Stomach (tissue), 8 donors: ENCODE measurements at regions not wholly inside any gene's neighbourhood (a gene's known extent, or its start where the extent isn't known, plus 50 kb on each side); places are given as distances from the start of the nearest gene placed in this dataset.

ENCODE experiments used
- DNase-seq, 2 donors: peaks; one replicate each; pipeline versions ENCODE4 v3.0.0 to v3.0.0-alpha.2; 2013 to 2019
- H3K27ac ChIP-seq, 5 donors: fragments of 200-600 bp in 4 of 5; sonication (generic) in 4 of 5; one replicate each; pipeline ENCODE4 v1.5.1; 2013 to 2019; ENCODE audit warnings: mild to moderate bottlenecking in 1 of 5, moderate library complexity in 1 of 5
- H3K27me3 ChIP-seq, 3 donors: fragments of 200-600 bp; sonication (generic); one replicate each; pipeline ENCODE4 v1.5.1; 2017 to 2019; ENCODE audit warnings: mixed run types in 1 of 3
- H3K36me3 ChIP-seq, 4 donors: fragments of 200-600 bp; sonication (generic); 1 replicate in 3 of 4; 2 replicates in 1 of 4; pipeline ENCODE4 v1.5.1; 2016 to 2019
- H3K4me1 ChIP-seq, 4 donors: fragments of 200-600 bp; sonication (generic); one replicate each; pipeline ENCODE4 v1.5.1; 2016 to 2019
- H3K4me3 ChIP-seq, 4 donors: fragments of 200-600 bp; sonication (generic) in 3 of 4; one replicate each; pipeline ENCODE4 v1.5.1; 2016 to 2019; ENCODE audit warnings: mild to moderate bottlenecking in 1 of 4
- H3K9me3 ChIP-seq, 4 donors: fragments of 200-600 bp; sonication (generic); one replicate each; pipeline ENCODE4 v1.5.1; 2016 to 2019
- CTCF ChIP-seq, 7 experiments: fragments of 450-650 bp in 4 of 7; fragments of 200-600 bp in 3 of 7; sonication (generic) in 3 of 7; IDR thresholded peaks; one replicate each; pipeline ENCODE4 v1.5.1; 2016 to 2019; ENCODE audit warnings: antibody characterized with exemption in 7 of 7, control low read depth in 2 of 7, mild to moderate bottlenecking in 1 of 7
- EP300 ChIP-seq: sonication (generic); formaldehyde crosslinking; IDR thresholded peaks from one replicate; pipeline ENCODE4 v1.6.1; 2017; ENCODE audit warnings: antibody characterized with exemption
- POLR2A ChIP-seq, 4 donors: fragments of 450-650 bp; IDR thresholded peaks; one replicate each; pipeline ENCODE4 v1.6.1; 2016; ENCODE audit warnings: antibody characterized with exemption in 4 of 4, control low read depth in 2 of 4, mild to moderate bottlenecking in 1 of 4, moderate library complexity in 1 of 4
- POLR2AphosphoS5 ChIP-seq, 3 donors: sonication (generic); formaldehyde crosslinking; IDR thresholded peaks; one replicate each; pipeline ENCODE4 v1.6.1; 2016; ENCODE audit warnings: antibody characterized with exemption in 3 of 3
- WGBS, 5 donors: extraction: QIAGEN DNeasy Blood & Tissue Kit in 3 of 5; methylation state at CpG; one replicate each; pipeline versions ENCODE4 v1.1.5 to v1.1.7; 2013 to 2018; 5-methylcytosine and 5-hydroxymethylcytosine counted together
- intact Hi-C: fragments of 100-400 bp; cut with DNase I; formaldehyde crosslinking; loops from one replicate; pipeline ENCODE4 v1.15.1; 2023; ENCODE audit warnings: low total_unique reads
- donor health status: healthy with polysubstance abuse.
- donor health status: Bipolar disorder and iron deficiency.
- donor health status: healthy.

DNA sequence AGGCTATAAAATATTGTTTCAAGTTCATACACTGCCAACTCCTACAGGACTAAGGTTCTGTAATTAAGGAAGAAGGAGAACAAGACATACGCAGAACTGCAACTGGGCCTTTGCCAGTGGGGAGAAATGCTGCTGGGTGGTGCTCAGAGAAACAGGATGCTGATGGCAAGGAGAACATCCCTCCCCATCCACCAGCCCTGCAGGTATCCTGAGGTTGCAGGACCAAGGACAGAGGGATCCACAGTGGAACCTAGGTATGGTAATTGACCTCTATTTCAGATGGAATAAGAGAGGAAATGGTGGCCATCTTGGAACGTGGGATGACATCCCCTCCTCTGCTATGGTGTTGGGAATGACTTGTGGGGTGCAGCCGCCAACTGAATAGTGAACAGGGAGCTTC, 206.3 kb upstream of the S1PR3 start:
- Histone ChIP-seq H3K27ac (no peak overlapping the region), H3K4me1 (peaks cover 0 to 10% (median 6%) of the 10 kb centered on the region in 4 donors), H3K27me3 (no peaks in the 10 kb centered on the region), H3K36me3 (no peaks in the 10 kb centered on the region), H3K9me3 (no peaks in the 10 kb centered on the region), H3K4me3 (no peak overlapping the region)
- no peak for TF ChIP-seq POLR2A (IDR thresholded peaks at IDR 0.05)
- no peak for DNase-seq
- intact Hi-C loops, result no loop called here
- 84 to 100% (median 91%) methylated on average over 3 of the region's 3 CpGs for WGBS, 5 donors

- intact Hi-C loops, result no loop called here
- no peaks in the 10 kb centered on the region for H3K36me3 ChIP-seq
- no peaks in the 10 kb centered on the region for H3K27me3 ChIP-seq
- peak in 1 of 2 donors; percentile 66 for DNase-seq
- WGBS, 5 donors, result 51 to 62% (median 59%) methylated on average over 12 of the region's 12 CpGs
- no peak overlapping the region for H3K27ac ChIP-seq
- no peaks in the 10 kb centered on the region for H3K9me3 ChIP-seq
- peaks cover 0 to 10% (median 7%) of the 10 kb centered on the region in 4 donors for H3K4me1 ChIP-seq
- no peak for TF ChIP-seq EP300
- TF ChIP-seq POLR2AphosphoS5 (IDR thresholded peaks at IDR 0.05), result no peak
- TF ChIP-seq POLR2A (IDR thresholded peaks at IDR 0.05), result no peak
- no peak for TF ChIP-seq CTCF (IDR thresholded peaks at IDR 0.05)
- H3K4me3 ChIP-seq, result no peak overlapping the region
Measured at GRCh38 chr9:88786291-88787079, 204.8 kb upstream of the S1PR3 start.

GRCh38 chr9:88789785-88790184, 201.5 kb upstream of the S1PR3 start:
- no peak for TF ChIP-seq POLR2AphosphoS5 (IDR thresholded peaks at IDR 0.05)
- TF ChIP-seq CTCF (IDR thresholded peaks at IDR 0.05), result no peak
- no peak for TF ChIP-seq POLR2A (IDR thresholded peaks at IDR 0.05)
- no peak for TF ChIP-seq EP300
- Histone ChIP-seq H3K4me3 (no peak overlapping the region), H3K27ac (no peak overlapping the region), H3K27me3 (no peaks in the 10 kb centered on the region), H3K4me1 (peaks cover 0 to 15% (median 7%) of the 10 kb centered on the region in 4 donors), H3K9me3 (no peaks in the 10 kb centered on the region), H3K36me3 (no peaks in the 10 kb centered on the region)
- intact Hi-C loops, result no loop called here
- WGBS, 5 donors, result 89 to 97% (median 92%) methylated on average over 3 of the region's 3 CpGs
- DNase-seq, result no peak

GRCh38 chr9:88791105-88791805, 200.0 kb upstream of the S1PR3 start:
- Histone ChIP-seq H3K36me3 (no peaks in the 10 kb centered on the region), H3K4me3 (no peak overlapping the region), H3K27me3 (no peaks in the 10 kb centered on the region), H3K4me1 (peaks cover 0 to 15% (median 6%) of the 10 kb centered on the region in 4 donors), H3K27ac (peak overlapping the region in 2 of 5 donors; percentile 20 to 54), H3K9me3 (no peaks in the 10 kb centered on the region)
- TF ChIP-seq CTCF (IDR thresholded peaks at IDR 0.05), result no peak
- no peak for TF ChIP-seq POLR2A (IDR thresholded peaks at IDR 0.05)
- TF ChIP-seq POLR2AphosphoS5 (IDR thresholded peaks at IDR 0.05), result peak in 2 of 3 donors; percentile 50 to 70
- no peak for TF ChIP-seq EP300
- DNase-seq, result no peak
- intact Hi-C loops, result no loop called here

GRCh38 chr9:88792502-88792901, 198.8 kb upstream of the S1PR3 start:
- WGBS, 5 donors, result 81 to 96% (median 89%) methylated on average over 3 of the region's 3 CpGs
- no peak for DNase-seq
- no peaks in the 10 kb centered on the region for H3K27me3 ChIP-seq
- H3K27ac ChIP-seq, result peak overlapping the region in 1 of 5 donors; percentile 30
- H3K36me3 ChIP-seq, result no peaks in the 10 kb centered on the region
- H3K9me3 ChIP-seq, result no peaks in the 10 kb centered on the region
- peaks cover 0 to 6% (median 0%) of the 10 kb centered on the region in 4 donors for H3K4me1 ChIP-seq
- intact Hi-C loops, result no loop called here
- TF ChIP-seq POLR2A (IDR thresholded peaks at IDR 0.05), result no peak
- no peak for TF ChIP-seq EP300
- TF ChIP-seq CTCF (IDR thresholded peaks at IDR 0.05), result no peak
- TF ChIP-seq POLR2AphosphoS5 (IDR thresholded peaks at IDR 0.05), result no peak
- no peak overlapping the region for H3K4me3 ChIP-seq
